ENCODE measurements at regions not wholly inside any gene's neighbourhood (a gene's known extent, or its start where the extent isn't known, plus 50 kb on each side); places are given as distances from the start of the nearest gene placed in this dataset.

- TF ChIP-seq TCF7 (IDR thresholded peaks at IDR 0.05; ENCODE audit: borderline replicate concordance) (no peak), ZNF282 (CRISPR knock-in tag; IDR thresholded peaks at IDR 0.05) (no peak), STAT5B (CRISPR knock-in tag; IDR thresholded peaks at IDR 0.05) (no peak), CHD4 (IDR thresholded peaks at IDR 0.05; ENCODE audit: insufficient read depth, insufficient replicate concordance, low read depth, low read length, poor library complexity, severe bottlenecking) (no peak), CTBP1 (IDR thresholded peaks at IDR 0.05; ENCODE audit: borderline replicate concordance) (no peak), RBM17 (IDR thresholded peaks at IDR 0.05; ENCODE audit: borderline replicate concordance, low read depth, low read length) (no peak), U2AF1 (optimal IDR thresholded peaks at IDR 0.05; ENCODE audit: low read depth, low read length) (no peak), DNMT1 (IDR thresholded peaks at IDR 0.05) (no peak), SAFB (IDR thresholded peaks at IDR 0.05; ENCODE audit: borderline replicate concordance, low read depth, low read length) (no peak), CXXC5 (CRISPR knock-in tag; IDR thresholded peaks at IDR 0.05) (0 out of 2 replicates have a peak, but pooled peaks have one; percentile 47), FUS (optimal IDR thresholded peaks at IDR 0.05; ENCODE audit: low read depth, low read length) (no peak), EGR1 (conservative IDR thresholded peaks at IDR 0.05) (no peak), MAFK (IDR thresholded peaks at IDR 0.05; ENCODE audit: low read length) (no peak), HIVEP1 (CRISPR knock-in tag; IDR thresholded peaks at IDR 0.05) (no peak), WHSC1 (IDR thresholded peaks at IDR 0.05; ENCODE audit: low read length) (no peak), HMG20A (CRISPR knock-in tag; conservative IDR thresholded peaks at IDR 0.05) (no peak), SNIP1 (IDR thresholded peaks at IDR 0.05; ENCODE audit: low read depth) (no peak), HES1 (IDR thresholded peaks at IDR 0.05; ENCODE audit: low read depth) (no peak), NBN (IDR thresholded peaks at IDR 0.05; ENCODE audit: low read depth) (peak; percentile 100), SRSF3 (IDR thresholded peaks at IDR 0.05; ENCODE audit: insufficient read depth, low read length) (no peak), PHF21A (IDR thresholded peaks at IDR 0.05; ENCODE audit: borderline replicate concordance, low read depth) (no peak), TAF9B (IDR thresholded peaks at IDR 0.05; ENCODE audit: partially characterized antibody) (peak; percentile 48), TGIF2 (CRISPR knock-in tag; IDR thresholded peaks at IDR 0.05) (no peak), KAT2B (IDR thresholded peaks at IDR 0.05; ENCODE audit: low read depth, low read length) (no peak), EHMT2 (IDR thresholded peaks at IDR 0.05) (no peak)
- TF ChIP-seq, protein P1, sequence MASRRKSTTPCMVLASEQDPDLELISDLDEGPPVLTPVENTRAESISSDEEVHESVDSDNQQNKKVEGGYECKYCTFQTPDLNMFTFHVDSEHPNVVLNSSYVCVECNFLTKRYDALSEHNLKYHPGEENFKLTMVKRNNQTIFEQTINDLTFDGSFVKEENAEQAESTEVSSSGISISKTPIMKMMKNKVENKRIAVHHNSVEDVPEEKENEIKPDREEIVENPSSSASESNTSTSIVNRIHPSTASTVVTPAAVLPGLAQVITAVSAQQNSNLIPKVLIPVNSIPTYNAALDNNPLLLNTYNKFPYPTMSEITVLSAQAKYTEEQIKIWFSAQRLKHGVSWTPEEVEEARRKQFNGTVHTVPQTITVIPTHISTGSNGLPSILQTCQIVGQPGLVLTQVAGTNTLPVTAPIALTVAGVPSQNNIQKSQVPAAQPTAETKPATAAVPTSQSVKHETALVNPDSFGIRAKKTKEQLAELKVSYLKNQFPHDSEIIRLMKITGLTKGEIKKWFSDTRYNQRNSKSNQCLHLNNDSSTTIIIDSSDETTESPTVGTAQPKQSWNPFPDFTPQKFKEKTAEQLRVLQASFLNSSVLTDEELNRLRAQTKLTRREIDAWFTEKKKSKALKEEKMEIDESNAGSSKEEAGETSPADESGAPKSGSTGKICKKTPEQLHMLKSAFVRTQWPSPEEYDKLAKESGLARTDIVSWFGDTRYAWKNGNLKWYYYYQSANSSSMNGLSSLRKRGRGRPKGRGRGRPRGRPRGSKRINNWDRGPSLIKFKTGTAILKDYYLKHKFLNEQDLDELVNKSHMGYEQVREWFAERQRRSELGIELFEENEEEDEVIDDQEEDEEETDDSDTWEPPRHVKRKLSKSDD (conservative IDR thresholded peaks at IDR 0.05; ENCODE audit: low read length), result no peak
- TF ChIP-seq, protein P2, sequence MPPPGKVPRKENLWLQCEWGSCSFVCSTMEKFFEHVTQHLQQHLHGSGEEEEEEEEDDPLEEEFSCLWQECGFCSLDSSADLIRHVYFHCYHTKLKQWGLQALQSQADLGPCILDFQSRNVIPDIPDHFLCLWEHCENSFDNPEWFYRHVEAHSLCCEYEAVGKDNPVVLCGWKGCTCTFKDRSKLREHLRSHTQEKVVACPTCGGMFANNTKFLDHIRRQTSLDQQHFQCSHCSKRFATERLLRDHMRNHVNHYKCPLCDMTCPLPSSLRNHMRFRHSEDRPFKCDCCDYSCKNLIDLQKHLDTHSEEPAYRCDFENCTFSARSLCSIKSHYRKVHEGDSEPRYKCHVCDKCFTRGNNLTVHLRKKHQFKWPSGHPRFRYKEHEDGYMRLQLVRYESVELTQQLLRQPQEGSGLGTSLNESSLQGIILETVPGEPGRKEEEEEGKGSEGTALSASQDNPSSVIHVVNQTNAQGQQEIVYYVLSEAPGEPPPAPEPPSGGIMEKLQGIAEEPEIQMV (tag; conservative IDR thresholded peaks at IDR 0.05; ENCODE audit: low read depth), result no peak
Observed at GRCh38 chr2:8004250-8004681, 677.6 kb upstream of the ID2 start (continued).

Measured in K562 (cell line).